Heart left ventricle (tissue), 16 donors: ENCODE measurements at regions not wholly inside any gene's neighbourhood (a gene's known extent, or its start where the extent isn't known, plus 50 kb on each side); places are given as distances from the start of the nearest gene placed in this dataset.

Experiments used
- ATAC-seq, 4 donors: fragments of 200-7000 bp; cut with Tn5 transposase; one replicate each; pipeline ENCODE4 v1.9.1; 2020 to 2022; ENCODE audit warnings: moderate library complexity in 4 of 4, mild to moderate bottlenecking in 3 of 4, moderate number of reproducible peaks in 1 of 4
- DNase-seq, 5 donors: peaks; one replicate each; pipeline ENCODE4 v3.0.0-alpha.2; 2020
- H3K27ac ChIP-seq, 12 donors: fragments of 200-600 bp; sonication (generic) in 4 of 12; one replicate each; pipeline versions ENCODE4 v1.5.0 to v1.8.0; 2016 to 2022; ENCODE audit warnings: mild to moderate bottlenecking in 2 of 12
- H3K27me3 ChIP-seq, 9 donors: fragments of 200-600 bp; sonication (generic) in 2 of 9; one replicate each; pipeline versions ENCODE4 v1.5.1 to v1.8.0; 2016 to 2022; ENCODE audit warnings: mild to moderate bottlenecking in 3 of 9
- H3K36me3 ChIP-seq, 9 donors: fragments of 200-600 bp; sonication (generic) in 2 of 9; one replicate each; pipeline versions ENCODE4 v1.5.0 to v1.8.0; 2018 to 2022; ENCODE audit warnings: mild to moderate bottlenecking in 2 of 9
- H3K4me1 ChIP-seq, 12 donors: fragments of 200-600 bp; sonication (generic) in 4 of 12; one replicate each; pipeline versions ENCODE4 v1.5.0 to v1.8.0; 2016 to 2022; ENCODE audit warnings: mild to moderate bottlenecking in 3 of 12
- H3K4me3 ChIP-seq, 12 donors: fragments of 200-600 bp; sonication (generic) in 4 of 12; one replicate each; pipeline versions ENCODE4 v1.5.0 to v1.8.0; 2017 to 2022; ENCODE audit warnings: mild to moderate bottlenecking in 9 of 12, moderate library complexity in 4 of 12
- H3K9me3 ChIP-seq, 12 donors: fragments of 200-600 bp; sonication (generic) in 4 of 12; one replicate each; pipeline versions ENCODE4 v1.5.0 to v1.8.0; 2016 to 2022; ENCODE audit warnings: mild to moderate bottlenecking in 1 of 12
- CTCF ChIP-seq, 12 donors: fragments of 200-600 bp; sonication (generic) in 4 of 12; IDR thresholded peaks; one replicate each; pipeline versions ENCODE4 v1.5.0 to v1.8.0; 2018 to 2022; ENCODE audit warnings: antibody characterized with exemption in 12 of 12, mild to moderate bottlenecking in 5 of 12
- POLR2A ChIP-seq, 2 donors: fragments of 450-650 bp; IDR thresholded peaks; one replicate each; pipeline ENCODE4 v1.6.1; 2017; ENCODE audit warnings: antibody characterized with exemption in 2 of 2, mild to moderate bottlenecking in 2 of 2, moderate library complexity in 2 of 2
- WGBS, 4 donors: extraction: QIAGEN DNeasy Blood & Tissue Kit in 2 of 4; methylation state at CpG; one replicate each; pipeline versions ENCODE4 v1.1.5 to v1.1.7; 2013 to 2018; 5-methylcytosine and 5-hydroxymethylcytosine counted together
- intact Hi-C, 10 donors: fragments of 100-400 bp; cut with DNase I; formaldehyde crosslinking; loops; one replicate each; pipeline versions ENCODE4 v1.11.1 to v1.14.2; 2022
- donor health status: ischemic (EF 13 %, LVEDD 7.1; RV severe dilation, severe dysfunction).
- donor health status: healthy with polysubstance abuse.
- donor health status: DM: no; HTN: yes; CAD: no.
- donor health status: DM: no; HTN: no; CAD: no.
- donor health status: ischemic (EF 25% LVEDD 6.9; RV normal size, moderate dysfunction).
- donor health status: ischemic (EF 25% LVEDD 5.7; RV mildly dilated, moderate dysfunction).
- donor health status: healthy.
- donor health status: DM: yes; HTN: yes; CAD: no.
- donor health status: ischemic (EF 35%, LVEDD 5.7; RV mildly dilated, moderate dysfunction).
- donor health status: nonischemic (EF 11% LVEDD 7.7; RV severe dilation, severe dysfunction).
- donor health status: DM: yes; HTN: yes; CAD: no.
- donor health status: PGD.
- donor health status: ischemic (EF 29% LVEDD 5.4; RV normal size, mild dysfunction).
- donor health status: nonischemic (EF 23%, LVEDD 6.1; RV moderate dilation, normal function).

GRCh38 chr15:27679203-27679602 is 419.9 kb downstream of the OCA2 start:
- H3K27ac ChIP-seq = no peak overlapping the region
- 83 to 84% (median 83%) methylated on average over 4 of the region's 4 CpGs for WGBS, 4 donors
- no peaks in the 10 kb centered on the region for H3K27me3 ChIP-seq
- H3K4me1 ChIP-seq = no peaks in the 10 kb centered on the region
- H3K4me3 ChIP-seq = no peak overlapping the region
- DNase-seq (no peak), ATAC-seq (no peak)
- no peaks in the 10 kb centered on the region for H3K36me3 ChIP-seq
- no peak for TF ChIP-seq CTCF (IDR thresholded peaks at IDR 0.05)
- no peak for TF ChIP-seq POLR2A (IDR thresholded peaks at IDR 0.05)
- H3K9me3 ChIP-seq = no peaks in the 10 kb centered on the region
- intact Hi-C loops = no loop called here

GRCh38 chr15:27677951-27678350 is 421.2 kb downstream of the OCA2 start:
- intact Hi-C loops = no loop called here
- DNase-seq (no peak), ATAC-seq (no peak)
- Histone ChIP-seq H3K9me3 (no peaks in the 10 kb centered on the region), H3K4me3 (no peak overlapping the region), H3K4me1 (no peaks in the 10 kb centered on the region), H3K27me3 (no peaks in the 10 kb centered on the region), H3K27ac (no peak overlapping the region), H3K36me3 (no peaks in the 10 kb centered on the region)
- 85 to 93% (median 88%) methylated on average over 5 to 6 of the region's 6 CpGs for WGBS, 4 donors
- TF ChIP-seq CTCF (IDR thresholded peaks at IDR 0.05) (no peak), POLR2A (IDR thresholded peaks at IDR 0.05) (no peak)

- intact Hi-C loops = no loop called here
- WGBS, 4 donors = 72 to 93% (median 85%) methylated on average over 4 to 9 of the region's 9 CpGs
- Histone ChIP-seq H3K4me3 (no peak overlapping the region), H3K27ac (no peak overlapping the region), H3K4me1 (no peaks in the 10 kb centered on the region), H3K27me3 (no peaks in the 10 kb centered on the region), H3K36me3 (no peaks in the 10 kb centered on the region), H3K9me3 (no peaks in the 10 kb centered on the region)
- DNase-seq = no peak
- no peak for TF ChIP-seq POLR2A (IDR thresholded peaks at IDR 0.05)
- no peak for TF ChIP-seq CTCF (IDR thresholded peaks at IDR 0.05)
- ATAC-seq = no peak
These were observed 422.5 kb downstream of the OCA2 start for GRCh38 chr15:27676647-27677046.

GRCh38 chr15:27675571-27675970 is 423.5 kb downstream of the OCA2 start:
- ATAC-seq (no peak), DNase-seq (no peak)
- Histone ChIP-seq H3K27ac (no peak overlapping the region), H3K27me3 (no peaks in the 10 kb centered on the region), H3K4me1 (no peaks in the 10 kb centered on the region), H3K9me3 (no peaks in the 10 kb centered on the region), H3K4me3 (no peak overlapping the region), H3K36me3 (no peaks in the 10 kb centered on the region)
- intact Hi-C loops = no loop called here
- no peak for TF ChIP-seq CTCF (IDR thresholded peaks at IDR 0.05)
- TF ChIP-seq POLR2A (IDR thresholded peaks at IDR 0.05) = no peak
- WGBS, 4 donors = 71 to 75% (median 73%) methylated on average over 8 of the region's 8 CpGs
